SU-DHL-6 (cell line): ENCODE measurements at regions not wholly inside any gene's neighbourhood (a gene's known extent, or its start where the extent isn't known, plus 50 kb on each side); places are given as distances from the start of the nearest gene placed in this dataset.

Experiments
- CTCF ChIP-seq: fragments of 200-600 bp; sonication (generic); IDR thresholded peaks from one replicate; pipeline ENCODE4 v1.5.1; 2017; ENCODE audit warnings: antibody characterized with exemption, mild to moderate bottlenecking, low read length, moderate library complexity; ENCODE audit not compliant: insufficient read depth, poor library complexity, severe bottlenecking
- EZH2phosphoT487 ChIP-seq: fragments of 200-600 bp; sonication (generic), shearing (Covaris generic); conservative IDR thresholded peaks from 2 replicates; pipeline ENCODE4 v1.6.1; 2018; ENCODE audit warnings: mild to moderate bottlenecking, antibody characterized with exemption, low read length, moderate library complexity, mixed read lengths

- no peak for TF ChIP-seq CTCF
- no peak for TF ChIP-seq EZH2phosphoT487
These were observed 201.8 kb upstream of the LNX1 start for GRCh38 chr4:53793096-53793495.
